ENCODE measurements at regions not wholly inside any gene's neighbourhood (a gene's known extent, or its start where the extent isn't known, plus 50 kb on each side); places are given as distances from the start of the nearest gene placed in this dataset.

GRCh38 chr9:109971226-109971625, 191.2 kb downstream of the PALM2AKAP2 start (continued):
- TF ChIP-seq, protein P1, sequence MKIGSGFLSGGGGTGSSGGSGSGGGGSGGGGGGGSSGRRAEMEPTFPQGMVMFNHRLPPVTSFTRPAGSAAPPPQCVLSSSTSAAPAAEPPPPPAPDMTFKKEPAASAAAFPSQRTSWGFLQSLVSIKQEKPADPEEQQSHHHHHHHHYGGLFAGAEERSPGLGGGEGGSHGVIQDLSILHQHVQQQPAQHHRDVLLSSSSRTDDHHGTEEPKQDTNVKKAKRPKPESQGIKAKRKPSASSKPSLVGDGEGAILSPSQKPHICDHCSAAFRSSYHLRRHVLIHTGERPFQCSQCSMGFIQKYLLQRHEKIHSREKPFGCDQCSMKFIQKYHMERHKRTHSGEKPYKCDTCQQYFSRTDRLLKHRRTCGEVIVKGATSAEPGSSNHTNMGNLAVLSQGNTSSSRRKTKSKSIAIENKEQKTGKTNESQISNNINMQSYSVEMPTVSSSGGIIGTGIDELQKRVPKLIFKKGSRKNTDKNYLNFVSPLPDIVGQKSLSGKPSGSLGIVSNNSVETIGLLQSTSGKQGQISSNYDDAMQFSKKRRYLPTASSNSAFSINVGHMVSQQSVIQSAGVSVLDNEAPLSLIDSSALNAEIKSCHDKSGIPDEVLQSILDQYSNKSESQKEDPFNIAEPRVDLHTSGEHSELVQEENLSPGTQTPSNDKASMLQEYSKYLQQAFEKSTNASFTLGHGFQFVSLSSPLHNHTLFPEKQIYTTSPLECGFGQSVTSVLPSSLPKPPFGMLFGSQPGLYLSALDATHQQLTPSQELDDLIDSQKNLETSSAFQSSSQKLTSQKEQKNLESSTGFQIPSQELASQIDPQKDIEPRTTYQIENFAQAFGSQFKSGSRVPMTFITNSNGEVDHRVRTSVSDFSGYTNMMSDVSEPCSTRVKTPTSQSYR (CRISPR knock-in tag; IDR thresholded peaks at IDR 0.05) = no peak
- no peak for TF ChIP-seq ATF1 (CRISPR knock-in tag; IDR thresholded peaks at IDR 0.05)
- TF ChIP-seq TEAD4 (CRISPR knock-in tag; IDR thresholded peaks at IDR 0.05) = no peak
- TF ChIP-seq, protein P2, sequence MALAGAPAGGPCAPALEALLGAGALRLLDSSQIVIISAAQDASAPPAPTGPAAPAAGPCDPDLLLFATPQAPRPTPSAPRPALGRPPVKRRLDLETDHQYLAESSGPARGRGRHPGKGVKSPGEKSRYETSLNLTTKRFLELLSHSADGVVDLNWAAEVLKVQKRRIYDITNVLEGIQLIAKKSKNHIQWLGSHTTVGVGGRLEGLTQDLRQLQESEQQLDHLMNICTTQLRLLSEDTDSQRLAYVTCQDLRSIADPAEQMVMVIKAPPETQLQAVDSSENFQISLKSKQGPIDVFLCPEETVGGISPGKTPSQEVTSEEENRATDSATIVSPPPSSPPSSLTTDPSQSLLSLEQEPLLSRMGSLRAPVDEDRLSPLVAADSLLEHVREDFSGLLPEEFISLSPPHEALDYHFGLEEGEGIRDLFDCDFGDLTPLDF (CRISPR knock-in tag; IDR thresholded peaks at IDR 0.05) = no peak
- TF ChIP-seq, protein P3, sequence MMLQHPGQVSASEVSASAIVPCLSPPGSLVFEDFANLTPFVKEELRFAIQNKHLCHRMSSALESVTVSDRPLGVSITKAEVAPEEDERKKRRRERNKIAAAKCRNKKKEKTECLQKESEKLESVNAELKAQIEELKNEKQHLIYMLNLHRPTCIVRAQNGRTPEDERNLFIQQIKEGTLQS (CRISPR knock-in tag; conservative IDR thresholded peaks at IDR 0.05) = no peak
- TF ChIP-seq ESRRA (CRISPR knock-in tag; IDR thresholded peaks at IDR 0.05; ENCODE audit: borderline replicate concordance) = no peak
- no peak for TF ChIP-seq CBFB (CRISPR knock-in tag; IDR thresholded peaks at IDR 0.05; ENCODE audit: low read depth)
- no peak for TF ChIP-seq FOXJ3 (CRISPR knock-in tag; IDR thresholded peaks at IDR 0.05; ENCODE audit: borderline replicate concordance)
- no peak for TF ChIP-seq MYBL2 (CRISPR knock-in tag; IDR thresholded peaks at IDR 0.05)
- TF ChIP-seq MLX (CRISPR knock-in tag; IDR thresholded peaks at IDR 0.05) = no peak
- no peak for TF ChIP-seq PRDM15 (CRISPR knock-in tag; IDR thresholded peaks at IDR 0.05)
- no peak for TF ChIP-seq ZBTB43 (CRISPR knock-in tag; IDR thresholded peaks at IDR 0.05)

GRCh38 chr9:109972026-109972882, 192.3 kb downstream of the PALM2AKAP2 start:
- Mint-ChIP-seq H3K27ac (no peak overlapping the region), H3K36me3 (no peaks in the 10 kb centered on the region)
- TF ChIP-seq ZNF232 (CRISPR knock-in tag; IDR thresholded peaks at IDR 0.05) (no peak), TCF7 (CRISPR knock-in tag; IDR thresholded peaks at IDR 0.05; ENCODE audit: low read depth) (no peak), JAZF1 (CRISPR knock-in tag; IDR thresholded peaks at IDR 0.05) (no peak), NR1H2 (CRISPR knock-in tag; IDR thresholded peaks at IDR 0.05) (no peak), ZNF121 (CRISPR knock-in tag; IDR thresholded peaks at IDR 0.05) (no peak), RELA (CRISPR knock-in tag; IDR thresholded peaks at IDR 0.05; ENCODE audit: borderline replicate concordance) (no peak), NFE2L1 (CRISPR knock-in tag; IDR thresholded peaks at IDR 0.05) (no peak), USF1 (CRISPR knock-in tag; IDR thresholded peaks at IDR 0.05) (no peak), FOXJ3 (CRISPR knock-in tag; IDR thresholded peaks at IDR 0.05; ENCODE audit: borderline replicate concordance) (no peak), ATF6 (CRISPR knock-in tag; IDR thresholded peaks at IDR 0.05) (no peak)
- TF ChIP-seq, protein P3 (CRISPR knock-in tag; conservative IDR thresholded peaks at IDR 0.05) = no peak

More at GRCh38 chr9:109972026-109972882, 192.3 kb downstream of the PALM2AKAP2 start:
- Mint-ChIP-seq H3K9me3 (no peaks in the 10 kb centered on the region), H3K4me1 (peaks cover 7% of the 10 kb centered on the region), H3K4me3 (no peak overlapping the region), H3K27me3 (ENCODE audit: low read depth) (no peaks in the 10 kb centered on the region)
- CTCF ChIA-PET = interaction anchor here (1.3 kb wide), 1 partner anchor 34 kb away, joined by 4 read pairs; no protein-coding TSS in a partner anchor
- ATAC-seq (peak; percentile 76), DNase-seq (ENCODE audit: low spot score) (no peak)
- POLR2A ChIA-PET = no interaction called here

Data from WTC11 (cell line).